ENCODE measurements at regions not wholly inside any gene's neighbourhood (a gene's known extent, or its start where the extent isn't known, plus 50 kb on each side); places are given as distances from the start of the nearest gene placed in this dataset.

- TF ChIP-seq GLIS3 (CRISPR knock-in tag; IDR thresholded peaks at IDR 0.05), result no peak
- TF ChIP-seq, protein P1, sequence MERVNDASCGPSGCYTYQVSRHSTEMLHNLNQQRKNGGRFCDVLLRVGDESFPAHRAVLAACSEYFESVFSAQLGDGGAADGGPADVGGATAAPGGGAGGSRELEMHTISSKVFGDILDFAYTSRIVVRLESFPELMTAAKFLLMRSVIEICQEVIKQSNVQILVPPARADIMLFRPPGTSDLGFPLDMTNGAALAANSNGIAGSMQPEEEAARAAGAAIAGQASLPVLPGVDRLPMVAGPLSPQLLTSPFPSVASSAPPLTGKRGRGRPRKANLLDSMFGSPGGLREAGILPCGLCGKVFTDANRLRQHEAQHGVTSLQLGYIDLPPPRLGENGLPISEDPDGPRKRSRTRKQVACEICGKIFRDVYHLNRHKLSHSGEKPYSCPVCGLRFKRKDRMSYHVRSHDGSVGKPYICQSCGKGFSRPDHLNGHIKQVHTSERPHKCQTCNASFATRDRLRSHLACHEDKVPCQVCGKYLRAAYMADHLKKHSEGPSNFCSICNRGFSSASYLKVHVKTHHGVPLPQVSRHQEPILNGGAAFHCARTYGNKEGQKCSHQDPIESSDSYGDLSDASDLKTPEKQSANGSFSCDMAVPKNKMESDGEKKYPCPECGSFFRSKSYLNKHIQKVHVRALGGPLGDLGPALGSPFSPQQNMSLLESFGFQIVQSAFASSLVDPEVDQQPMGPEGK (CRISPR knock-in tag; IDR thresholded peaks at IDR 0.05; ENCODE audit: borderline replicate concordance), result no peak
- no peak for ATAC-seq
Observed at GRCh38 chr5:155316070-155316714, 302.6 kb downstream of the KIF4B start.

GRCh38 chr5:155332618-155333017, 319.1 kb downstream of the KIF4B start:
- ATAC-seq, result no peak
- TF ChIP-seq CSDC2 (CRISPR knock-in tag; IDR thresholded peaks at IDR 0.05), result no peak
- TF ChIP-seq ISL1 (CRISPR knock-in tag; IDR thresholded peaks at IDR 0.05), result no peak
- TF ChIP-seq, protein P2, sequence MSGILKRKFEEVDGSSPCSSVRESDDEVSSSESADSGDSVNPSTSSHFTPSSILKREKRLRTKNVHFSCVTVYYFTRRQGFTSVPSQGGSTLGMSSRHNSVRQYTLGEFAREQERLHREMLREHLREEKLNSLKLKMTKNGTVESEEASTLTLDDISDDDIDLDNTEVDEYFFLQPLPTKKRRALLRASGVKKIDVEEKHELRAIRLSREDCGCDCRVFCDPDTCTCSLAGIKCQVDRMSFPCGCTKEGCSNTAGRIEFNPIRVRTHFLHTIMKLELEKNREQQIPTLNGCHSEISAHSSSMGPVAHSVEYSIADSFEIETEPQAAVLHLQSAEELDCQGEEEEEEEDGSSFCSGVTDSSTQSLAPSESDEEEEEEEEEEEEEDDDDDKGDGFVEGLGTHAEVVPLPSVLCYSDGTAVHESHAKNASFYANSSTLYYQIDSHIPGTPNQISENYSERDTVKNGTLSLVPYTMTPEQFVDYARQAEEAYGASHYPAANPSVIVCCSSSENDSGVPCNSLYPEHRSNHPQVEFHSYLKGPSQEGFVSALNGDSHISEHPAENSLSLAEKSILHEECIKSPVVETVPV (CRISPR knock-in tag; IDR thresholded peaks at IDR 0.05), result no peak
- TF ChIP-seq RARB (CRISPR knock-in tag; IDR thresholded peaks at IDR 0.05), result no peak

DNA sequence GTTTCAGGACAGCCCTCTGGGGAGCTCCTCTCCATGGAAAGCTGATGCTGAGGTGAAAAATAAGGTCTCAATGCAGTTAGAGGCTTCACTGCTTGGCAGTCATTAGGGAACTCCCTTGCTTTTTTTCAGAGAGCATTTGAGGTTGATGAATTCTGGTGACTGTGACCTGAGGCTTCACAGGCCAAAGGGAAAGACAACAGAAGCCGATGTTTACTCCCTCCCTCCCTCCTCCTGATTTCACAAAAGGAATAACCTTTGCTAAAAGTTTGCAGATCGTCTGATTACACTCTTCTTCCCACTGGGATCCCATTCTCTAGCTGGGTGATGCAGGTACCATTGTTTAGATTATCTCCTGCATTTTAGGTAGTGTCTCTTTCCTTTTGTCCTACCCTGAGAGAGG, 329.4 kb downstream of the KIF4B start:
- ATAC-seq, result no peak
- TF ChIP-seq ISL1 (CRISPR knock-in tag; IDR thresholded peaks at IDR 0.05), result no peak
- no peak for TF ChIP-seq RARB (CRISPR knock-in tag; IDR thresholded peaks at IDR 0.05)
- no peak for TF ChIP-seq BACH2 (CRISPR knock-in tag; IDR thresholded peaks at IDR 0.05; ENCODE audit: borderline replicate concordance)
- TF ChIP-seq OSR1 (CRISPR knock-in tag; IDR thresholded peaks at IDR 0.05), result no peak

- TF ChIP-seq OSR1 (CRISPR knock-in tag; IDR thresholded peaks at IDR 0.05) (no peak), PPARA (CRISPR knock-in tag; IDR thresholded peaks at IDR 0.05; ENCODE audit: borderline replicate concordance) (no peak), ARNTL (CRISPR knock-in tag; IDR thresholded peaks at IDR 0.05; ENCODE audit: borderline replicate concordance, low read depth) (no peak), TCF4 (CRISPR knock-in tag; IDR thresholded peaks at IDR 0.05; ENCODE audit: borderline replicate concordance) (no peak), BACH2 (CRISPR knock-in tag; IDR thresholded peaks at IDR 0.05; ENCODE audit: borderline replicate concordance) (no peak), ZFP30 (CRISPR knock-in tag; IDR thresholded peaks at IDR 0.05) (no peak)
- no peak for ATAC-seq
Observed at GRCh38 chr5:155343468-155343867, 329.9 kb downstream of the KIF4B start.

DNA sequence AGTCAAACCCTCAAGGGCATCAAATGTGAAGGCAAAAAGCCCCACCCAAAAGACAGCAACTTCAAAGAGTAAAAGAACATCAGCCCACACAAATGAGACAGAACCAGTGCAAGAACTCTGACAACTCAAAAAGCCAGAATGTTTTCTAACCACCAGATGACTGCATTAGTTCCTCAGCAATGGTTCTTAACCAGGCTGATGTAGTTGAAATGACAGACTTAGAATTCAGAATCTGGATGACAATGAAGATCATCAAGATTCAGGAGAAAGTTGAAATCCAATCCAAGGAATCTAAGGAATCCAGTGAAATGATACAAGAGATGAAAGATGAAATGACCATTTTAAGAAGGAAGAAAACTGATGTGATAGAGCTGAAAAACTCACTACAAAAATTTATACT, 339.7 kb downstream of the KIF4B start:
- no peak for ATAC-seq
- TF ChIP-seq, protein P1 (CRISPR knock-in tag; IDR thresholded peaks at IDR 0.05; ENCODE audit: borderline replicate concordance), result no peak
- TF ChIP-seq BACH2 (CRISPR knock-in tag; IDR thresholded peaks at IDR 0.05; ENCODE audit: borderline replicate concordance) (no peak), CSDC2 (CRISPR knock-in tag; IDR thresholded peaks at IDR 0.05) (no peak), ZC3H10 (CRISPR knock-in tag; IDR thresholded peaks at IDR 0.05) (no peak), TCF4 (CRISPR knock-in tag; IDR thresholded peaks at IDR 0.05; ENCODE audit: borderline replicate concordance) (no peak), CREB5 (CRISPR knock-in tag; IDR thresholded peaks at IDR 0.05; ENCODE audit: low read depth) (no peak), SNAI2 (CRISPR knock-in tag; IDR thresholded peaks at IDR 0.05) (no peak), RARB (CRISPR knock-in tag; IDR thresholded peaks at IDR 0.05) (no peak), ZFP30 (CRISPR knock-in tag; IDR thresholded peaks at IDR 0.05) (no peak), GLIS3 (CRISPR knock-in tag; IDR thresholded peaks at IDR 0.05) (no peak), ZNF565 (CRISPR knock-in tag; conservative IDR thresholded peaks at IDR 0.05; ENCODE audit: low read depth) (no peak), ZFP3 (CRISPR knock-in tag; IDR thresholded peaks at IDR 0.05) (no peak), ARNTL (CRISPR knock-in tag; IDR thresholded peaks at IDR 0.05; ENCODE audit: borderline replicate concordance, low read depth) (no peak)

GRCh38 chr5:155366096-155366495, 352.5 kb downstream of the KIF4B start:
- no peak for ATAC-seq
- TF ChIP-seq, protein P1 (CRISPR knock-in tag; IDR thresholded peaks at IDR 0.05; ENCODE audit: borderline replicate concordance), result no peak
- TF ChIP-seq BACH2 (CRISPR knock-in tag; IDR thresholded peaks at IDR 0.05; ENCODE audit: borderline replicate concordance) (no peak), RARB (CRISPR knock-in tag; IDR thresholded peaks at IDR 0.05) (no peak), TOX (CRISPR knock-in tag; IDR thresholded peaks at IDR 0.05; ENCODE audit: borderline replicate concordance) (no peak), ESRRG (CRISPR knock-in tag; IDR thresholded peaks at IDR 0.05) (no peak), CSDC2 (CRISPR knock-in tag; IDR thresholded peaks at IDR 0.05) (no peak), ZC3H10 (CRISPR knock-in tag; IDR thresholded peaks at IDR 0.05) (no peak), ARNTL (CRISPR knock-in tag; IDR thresholded peaks at IDR 0.05; ENCODE audit: borderline replicate concordance, low read depth) (no peak), SNAI2 (CRISPR knock-in tag; IDR thresholded peaks at IDR 0.05) (no peak), ZFP3 (CRISPR knock-in tag; IDR thresholded peaks at IDR 0.05) (no peak)
- TF ChIP-seq, protein P3, sequence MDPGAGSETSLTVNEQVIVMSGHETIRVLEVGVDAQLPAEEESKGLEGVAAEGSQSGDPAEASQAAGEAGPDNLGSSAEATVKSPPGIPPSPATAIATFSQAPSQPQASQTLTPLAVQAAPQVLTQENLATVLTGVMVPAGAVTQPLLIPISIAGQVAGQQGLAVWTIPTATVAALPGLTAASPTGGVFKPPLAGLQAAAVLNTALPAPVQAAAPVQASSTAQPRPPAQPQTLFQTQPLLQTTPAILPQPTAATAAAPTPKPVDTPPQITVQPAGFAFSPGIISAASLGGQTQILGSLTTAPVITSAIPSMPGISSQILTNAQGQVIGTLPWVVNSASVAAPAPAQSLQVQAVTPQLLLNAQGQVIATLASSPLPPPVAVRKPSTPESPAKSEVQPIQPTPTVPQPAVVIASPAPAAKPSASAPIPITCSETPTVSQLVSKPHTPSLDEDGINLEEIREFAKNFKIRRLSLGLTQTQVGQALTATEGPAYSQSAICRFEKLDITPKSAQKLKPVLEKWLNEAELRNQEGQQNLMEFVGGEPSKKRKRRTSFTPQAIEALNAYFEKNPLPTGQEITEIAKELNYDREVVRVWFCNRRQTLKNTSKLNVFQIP (CRISPR knock-in tag; IDR thresholded peaks at IDR 0.05; ENCODE audit: borderline replicate concordance, low read depth), result no peak

Measured in SK-N-SH treated with all-trans-retinoic acid at 6 μM for 48 hours (cell line).